HFF-Myc (cell line): ENCODE measurements at regions not wholly inside any gene's neighbourhood (a gene's known extent, or its start where the extent isn't known, plus 50 kb on each side); places are given as distances from the start of the nearest gene placed in this dataset.

Source experiments
- DNase-seq: peaks from one replicate; pipeline ENCODE4 v3.0.0-alpha.2; 2011; ENCODE audit warnings: low read depth; ENCODE audit errors: extremely low read depth
- H3K4me3 ChIP-seq: replicated peaks from 2 replicates; pipeline ENCODE4 v1.5.1; 2011; ENCODE audit warnings: low read depth, mild to moderate bottlenecking, control low read depth, low read length
- TF ChIP-seq, protein P1 (sequence below): IDR thresholded peaks from 2 replicates; pipeline ENCODE4 v1.5.1; 2012; ENCODE audit warnings: mild to moderate bottlenecking, low read depth, low read length, control low read depth; ENCODE audit errors: missing control alignments

DNA sequence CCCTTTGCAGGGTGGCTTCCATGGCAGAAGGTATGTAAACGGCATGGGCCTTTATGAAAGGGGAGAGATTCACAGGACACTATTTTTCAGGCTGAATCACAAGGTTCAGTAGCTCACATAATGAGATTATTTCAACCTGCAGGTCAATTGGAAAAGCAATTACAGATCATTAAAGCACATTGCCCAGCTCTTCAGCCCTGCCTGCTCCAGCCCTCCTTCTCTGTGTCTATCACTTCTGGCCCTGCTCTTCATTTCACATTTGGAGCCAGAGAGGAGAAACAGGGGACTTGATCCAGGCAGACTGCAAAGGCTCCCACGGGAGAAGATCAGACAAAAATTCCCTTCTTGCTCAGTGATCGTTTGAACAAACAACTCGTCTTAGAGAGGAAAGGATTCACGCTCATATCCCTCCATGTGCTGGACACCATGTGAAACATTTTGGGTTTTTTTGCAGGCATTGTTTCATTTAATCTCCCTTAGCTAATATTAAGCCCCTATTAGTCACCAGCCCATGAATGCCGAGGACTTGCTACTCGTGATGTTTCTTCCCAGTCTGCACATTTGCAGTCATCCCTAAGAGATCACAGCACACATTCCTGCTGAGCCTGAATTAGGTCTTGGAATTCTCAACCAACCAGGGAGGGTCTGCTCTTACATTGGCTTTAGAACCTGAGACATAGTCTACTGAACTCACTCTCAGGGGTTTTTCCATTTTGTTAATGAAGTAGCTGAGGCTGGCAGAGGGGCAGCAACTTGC is 443.9 kb upstream of the CCL2 start:
- H3K4me3 ChIP-seq = no peak overlapping the region
- TF ChIP-seq, protein P1, sequence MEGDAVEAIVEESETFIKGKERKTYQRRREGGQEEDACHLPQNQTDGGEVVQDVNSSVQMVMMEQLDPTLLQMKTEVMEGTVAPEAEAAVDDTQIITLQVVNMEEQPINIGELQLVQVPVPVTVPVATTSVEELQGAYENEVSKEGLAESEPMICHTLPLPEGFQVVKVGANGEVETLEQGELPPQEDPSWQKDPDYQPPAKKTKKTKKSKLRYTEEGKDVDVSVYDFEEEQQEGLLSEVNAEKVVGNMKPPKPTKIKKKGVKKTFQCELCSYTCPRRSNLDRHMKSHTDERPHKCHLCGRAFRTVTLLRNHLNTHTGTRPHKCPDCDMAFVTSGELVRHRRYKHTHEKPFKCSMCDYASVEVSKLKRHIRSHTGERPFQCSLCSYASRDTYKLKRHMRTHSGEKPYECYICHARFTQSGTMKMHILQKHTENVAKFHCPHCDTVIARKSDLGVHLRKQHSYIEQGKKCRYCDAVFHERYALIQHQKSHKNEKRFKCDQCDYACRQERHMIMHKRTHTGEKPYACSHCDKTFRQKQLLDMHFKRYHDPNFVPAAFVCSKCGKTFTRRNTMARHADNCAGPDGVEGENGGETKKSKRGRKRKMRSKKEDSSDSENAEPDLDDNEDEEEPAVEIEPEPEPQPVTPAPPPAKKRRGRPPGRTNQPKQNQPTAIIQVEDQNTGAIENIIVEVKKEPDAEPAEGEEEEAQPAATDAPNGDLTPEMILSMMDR = no peak
- DNase-seq = no peak

DNA sequence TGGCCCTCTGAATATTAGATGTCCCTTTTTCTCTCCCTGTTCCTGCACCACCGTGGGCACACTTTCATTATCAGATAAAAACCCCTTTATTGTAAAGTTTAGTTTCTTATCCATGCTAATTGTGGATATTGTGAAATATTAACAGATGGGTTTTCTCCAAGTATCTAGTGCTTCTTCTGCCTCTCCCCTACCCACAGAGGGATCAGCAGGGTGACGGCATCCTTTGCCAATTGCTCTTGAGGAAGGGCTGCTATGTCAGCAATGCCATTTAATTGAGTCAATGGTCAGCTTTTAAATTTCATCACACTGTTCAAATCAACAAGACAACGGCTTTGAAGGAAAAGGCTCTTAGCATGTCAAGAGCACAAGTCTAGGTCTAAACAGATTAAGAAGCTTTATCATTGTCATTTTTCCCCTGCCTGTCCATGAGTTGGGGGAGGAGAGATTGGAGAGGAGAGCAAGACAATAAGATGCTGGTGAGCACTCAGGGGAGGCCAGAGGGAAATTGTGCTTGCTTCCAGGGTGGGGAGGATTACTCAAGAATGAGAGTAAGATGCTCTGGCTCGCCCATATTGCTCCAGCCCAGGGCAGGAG is 443.0 kb upstream of the CCL2 start:
- TF ChIP-seq, protein P1 = no peak
- H3K4me3 ChIP-seq = no peak overlapping the region
- no peak for DNase-seq

DNA sequence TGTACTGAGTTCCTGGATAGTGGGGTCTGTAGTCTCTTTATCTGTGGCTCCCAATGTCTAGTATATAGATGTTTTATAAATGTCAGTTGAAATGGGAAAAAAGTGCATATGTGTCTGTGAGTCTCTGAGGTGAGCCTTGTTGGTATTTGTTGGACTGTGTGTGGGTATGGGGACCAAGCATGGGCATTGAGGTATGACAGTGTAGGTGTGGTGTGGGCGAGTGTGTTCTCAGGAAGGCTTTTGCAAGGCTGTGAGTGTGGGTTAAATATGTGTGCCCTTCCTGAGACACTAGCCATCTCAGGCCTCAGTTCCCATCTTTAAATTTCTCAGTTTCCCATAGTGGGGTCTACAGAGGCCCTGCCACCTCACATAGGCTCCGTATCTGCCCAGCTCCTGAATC is 440.2 kb upstream of the CCL2 start:
- TF ChIP-seq, protein P1 = no peak
- no peak for DNase-seq

DNA sequence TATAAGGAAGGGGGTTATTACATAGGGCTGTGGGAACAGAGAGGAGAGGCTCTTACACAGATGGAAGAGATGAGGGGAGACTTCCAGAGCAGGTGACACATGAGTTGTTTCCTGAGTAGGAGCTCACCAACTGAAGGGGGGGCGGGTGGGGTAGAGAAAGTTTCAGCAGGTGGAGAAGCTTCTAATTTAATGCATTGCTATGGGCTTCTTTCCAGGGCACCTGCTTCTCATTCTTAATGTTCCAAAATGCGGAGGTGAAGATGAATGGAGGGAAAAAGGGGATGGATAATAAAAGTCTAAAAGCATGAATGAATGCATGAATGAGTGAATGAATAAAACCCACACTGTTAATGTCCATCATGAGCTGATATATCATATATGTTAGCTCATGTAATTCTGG is 439.0 kb upstream of the CCL2 start:
- no peak overlapping the region for H3K4me3 ChIP-seq
- DNase-seq = no peak
- TF ChIP-seq, protein P1 = no peak

More for the DNA sequence above, 440.2 kb upstream of the CCL2 start:
- no peak overlapping the region for H3K4me3 ChIP-seq

DNA sequence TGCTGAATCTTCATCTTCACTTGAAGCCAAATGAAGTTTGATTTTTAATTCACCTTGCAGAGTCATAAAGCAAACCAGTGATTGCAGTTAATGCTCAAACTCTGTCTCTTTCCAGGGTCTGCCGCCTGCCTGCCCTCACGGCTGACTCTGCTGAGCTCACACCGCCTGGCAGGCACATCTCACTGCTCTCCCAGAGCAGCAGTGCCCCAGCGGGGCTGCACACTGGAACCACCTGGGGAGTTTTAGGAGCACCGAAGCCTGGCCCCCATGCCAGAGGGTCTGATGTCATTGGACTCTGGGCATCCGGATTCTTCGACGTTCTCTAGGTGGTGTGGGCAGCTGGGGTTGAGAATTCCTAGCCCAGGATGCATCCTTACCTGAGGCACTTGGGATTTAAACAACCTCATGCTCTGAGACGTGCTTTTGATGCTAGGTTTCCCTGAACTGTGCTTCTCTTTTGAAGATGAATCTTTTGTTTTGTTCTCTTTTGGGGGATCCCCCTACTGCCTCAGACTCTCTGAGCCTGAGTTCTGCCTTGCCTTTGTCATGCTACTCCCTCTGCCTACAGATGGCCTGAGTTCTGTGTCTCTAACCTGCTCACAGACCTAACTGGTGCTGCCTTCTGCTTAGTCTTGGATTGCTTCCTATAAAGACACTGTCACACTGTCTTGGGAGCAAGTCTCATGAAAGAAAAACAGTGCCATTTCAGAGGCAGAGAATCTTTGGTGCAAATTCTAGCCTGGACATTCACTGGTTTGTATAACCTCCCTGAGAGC is 438.1 kb upstream of the CCL2 start:
- DNase-seq = no peak
- H3K4me3 ChIP-seq = no peak overlapping the region
- TF ChIP-seq, protein P1 = no peak

DNA sequence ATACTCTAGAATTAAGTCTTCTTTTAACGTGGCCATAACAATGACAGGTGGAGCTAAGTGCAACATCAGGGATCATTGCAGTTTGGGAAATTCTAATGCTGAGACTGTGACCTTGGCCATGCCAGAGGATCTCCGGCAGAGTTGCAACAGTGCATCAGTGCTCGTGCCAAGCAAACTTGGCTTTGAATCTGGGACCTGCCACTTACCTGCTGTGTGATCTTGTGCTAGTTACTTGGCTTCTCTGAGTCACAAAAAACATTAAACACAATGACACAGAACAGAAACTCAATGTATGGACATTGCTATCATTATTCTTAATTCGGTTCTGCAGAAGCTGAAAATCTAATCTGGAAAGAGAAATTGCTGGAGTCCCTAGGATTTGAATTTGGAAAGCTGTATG is 435.5 kb upstream of the CCL2 start:
- no peak for DNase-seq
- H3K4me3 ChIP-seq = no peak overlapping the region
- TF ChIP-seq, protein P1 = no peak
